CD4-positive, alpha-beta T cell (primary cell): ENCODE measurements at regions not wholly inside any gene's neighbourhood (a gene's known extent, or its start where the extent isn't known, plus 50 kb on each side); places are given as distances from the start of the nearest gene placed in this dataset.

Source experiments
- ATAC-seq: fragments of 200-7000 bp; cut with Tn5 transposase; one replicate; pipeline ENCODE4 v1.10.0; 2022; ENCODE audit warnings: mild to moderate bottlenecking; ENCODE audit not compliant: poor library complexity
- CTCF ChIA-PET: fragments of 350-600 bp; sonication (Branson Sonifier 250); formaldehyde crosslinking; loops from one replicate; lab custom pipeline; 2021; ENCODE audit warnings: antibody characterized with exemption, inconsistent platforms; lab: Charles Lee
- POLR2A ChIA-PET: fragments of 350-600 bp; sonication (Branson Sonifier 250); formaldehyde crosslinking; loops from one replicate; lab custom pipeline; 2021; ENCODE audit warnings: antibody characterized with exemption, inconsistent platforms; lab: Charles Lee
- DNase-seq, 14 experiments: peaks; one replicate each; pipeline ENCODE4 v3.0.0-alpha.2; 2013 to 2020; ENCODE audit warnings: mixed read lengths in 2 of 14
- H3K27ac ChIP-seq, 2 donors: one replicate each; pipeline versions ENCODE4 v1.5.1 to v1.7.0; 2013; ENCODE audit warnings: low read length in 2 of 2, low read depth in 1 of 2, mild to moderate bottlenecking in 1 of 2
- H3K27me3 ChIP-seq, 2 experiments: 1 replicate in 1 of 2; 2 replicates in 1 of 2; pipeline versions ENCODE4 v1.6.1 to v1.7.0; 2013; ENCODE audit warnings: low read length in 2 of 2, control low read depth in 1 of 2, mild to moderate bottlenecking in 1 of 2, moderate library complexity in 1 of 2; ENCODE audit not compliant: insufficient read depth in 2 of 2, control insufficient read depth in 1 of 2
- H3K36me3 ChIP-seq: one replicate; pipeline ENCODE4 v1.6.1; 2013; ENCODE audit warnings: low read length, control low read depth; ENCODE audit not compliant: insufficient read depth
- H3K4me1 ChIP-seq: one replicate; pipeline ENCODE4 v1.6.1; 2013; ENCODE audit warnings: low read length, control low read depth; ENCODE audit not compliant: insufficient read depth
- H3K4me3 ChIP-seq: one replicate; pipeline ENCODE4 v1.5.1; 2013; ENCODE audit warnings: mild to moderate bottlenecking, low read length, moderate library complexity
- H3K9me3 ChIP-seq, 2 experiments: 1 replicate in 1 of 2; 2 replicates in 1 of 2; pipeline versions ENCODE4 v1.6.1 to v1.7.0; 2013; ENCODE audit warnings: low read length in 2 of 2, mild to moderate bottlenecking in 2 of 2, control low read depth in 1 of 2, moderate library complexity in 1 of 2; ENCODE audit not compliant: control insufficient read depth in 1 of 2, insufficient read depth in 1 of 2
- H3K27ac Mint-ChIP-seq: one replicate; pipeline ENCODE4 v1.8.0; 2020; ENCODE audit warnings: mixed read lengths
- H3K27me3 Mint-ChIP-seq: one replicate; pipeline ENCODE4 v1.8.0; 2021; ENCODE audit warnings: mixed read lengths
- H3K36me3 Mint-ChIP-seq: one replicate; pipeline ENCODE4 v1.8.0; 2021; ENCODE audit warnings: low read depth, mixed read lengths
- H3K4me1 Mint-ChIP-seq: one replicate; pipeline ENCODE4 v1.8.0; 2021; ENCODE audit warnings: low read depth, mixed read lengths
- H3K4me3 Mint-ChIP-seq: one replicate; pipeline ENCODE4 v1.8.0; 2020; ENCODE audit warnings: mild to moderate bottlenecking, mixed read lengths
- H3K9me3 Mint-ChIP-seq: one replicate; pipeline ENCODE4 v1.8.0; 2020; ENCODE audit warnings: mixed read lengths
- CTCF ChIP-seq: fragments of 200-600 bp; IDR thresholded peaks from one replicate; pipeline ENCODE4 v1.8.0; 2022; ENCODE audit warnings: antibody characterized with exemption, mild to moderate bottlenecking
- intact Hi-C, 2 experiments: fragments of 100-400 bp; cut with DNase I in 1 of 2; cut with micrococcal nuclease in 1 of 2; formaldehyde crosslinking; loops; one replicate each; pipeline versions ENCODE4 v1.15.1 to v1.9.0; 2023 to 2025; cut with DNase I, micrococcal nuclease

- H3K4me3 Mint-ChIP-seq, result no peak overlapping the region
- POLR2A ChIA-PET, result no interaction called here
- no peak for ATAC-seq
- no peaks in the 10 kb centered on the region for H3K9me3 Mint-ChIP-seq
- Histone ChIP-seq H3K27ac (no peak overlapping the region), H3K36me3 (no peaks in the 10 kb centered on the region), H3K27me3 (no peaks in the 10 kb centered on the region), H3K4me1 (no peaks in the 10 kb centered on the region), H3K9me3 (peaks cover 0 to 18% of the 10 kb centered on the region in 2 experiments), H3K4me3 (no peak overlapping the region)
- intact Hi-C loops, result no loop called here
- CTCF ChIA-PET, result interaction anchor here (0.8 kb wide), 1 partner anchor 33 kb away, joined by 4 read pairs; no protein-coding TSS in a partner anchor
- no peaks in the 10 kb centered on the region for H3K36me3 Mint-ChIP-seq
- H3K4me1 Mint-ChIP-seq, result no peaks in the 10 kb centered on the region
- TF ChIP-seq CTCF, result no peak
- DNase-seq, result no peak
- no peak overlapping the region for H3K27ac Mint-ChIP-seq
- peaks cover 4% of the 10 kb centered on the region for H3K27me3 Mint-ChIP-seq
These were observed 140.9 kb upstream of the GAS1 start for GRCh38 chr9:87088192-87088591.

GRCh38 chr9:87088621-87089365 is 141.5 kb upstream of the GAS1 start:
- no peak for TF ChIP-seq CTCF
- peaks cover 0 to 18% of the 10 kb centered on the region in 2 experiments for H3K9me3 ChIP-seq
- POLR2A ChIA-PET, result no interaction called here
- no peaks in the 10 kb centered on the region for H3K36me3 ChIP-seq
- intact Hi-C loops, result no loop called here
- no peak overlapping the region for H3K4me3 Mint-ChIP-seq
- no peaks in the 10 kb centered on the region for H3K9me3 Mint-ChIP-seq
- no peak overlapping the region for H3K27ac ChIP-seq
- H3K4me1 ChIP-seq, result no peaks in the 10 kb centered on the region
- no peaks in the 10 kb centered on the region for H3K4me1 Mint-ChIP-seq
- CTCF ChIA-PET, result interaction anchor here (0.8 kb wide), 1 partner anchor 33 kb away, joined by 4 read pairs; no protein-coding TSS in a partner anchor
- no peak for DNase-seq
- H3K27ac Mint-ChIP-seq, result no peak overlapping the region
- H3K27me3 Mint-ChIP-seq, result peaks cover 4% of the 10 kb centered on the region
- no peak overlapping the region for H3K4me3 ChIP-seq
- no peaks in the 10 kb centered on the region for H3K36me3 Mint-ChIP-seq
- ATAC-seq, result no peak
- no peaks in the 10 kb centered on the region for H3K27me3 ChIP-seq

GRCh38 chr9:87089506-87089905 is 142.2 kb upstream of the GAS1 start:
- H3K36me3 Mint-ChIP-seq, result no peaks in the 10 kb centered on the region
- CTCF ChIA-PET, result no interaction called here
- POLR2A ChIA-PET, result no interaction called here
- ATAC-seq (no peak), DNase-seq (no peak)
- H3K4me1 Mint-ChIP-seq, result no peaks in the 10 kb centered on the region
- no peaks in the 10 kb centered on the region for H3K9me3 Mint-ChIP-seq
- H3K4me3 Mint-ChIP-seq, result no peak overlapping the region
- H3K27me3 Mint-ChIP-seq, result peaks cover 4% of the 10 kb centered on the region
- Histone ChIP-seq H3K36me3 (no peaks in the 10 kb centered on the region), H3K4me3 (no peak overlapping the region), H3K9me3 (peaks cover 0 to 11% of the 10 kb centered on the region in 2 experiments), H3K27me3 (no peaks in the 10 kb centered on the region), H3K27ac (no peak overlapping the region), H3K4me1 (no peaks in the 10 kb centered on the region)
- no peak for TF ChIP-seq CTCF
- no peak overlapping the region for H3K27ac Mint-ChIP-seq
- intact Hi-C loops, result no loop called here
